ENCODE measurements at regions not wholly inside any gene's neighbourhood (a gene's known extent, or its start where the extent isn't known, plus 50 kb on each side); places are given as distances from the start of the nearest gene placed in this dataset.

DNA sequence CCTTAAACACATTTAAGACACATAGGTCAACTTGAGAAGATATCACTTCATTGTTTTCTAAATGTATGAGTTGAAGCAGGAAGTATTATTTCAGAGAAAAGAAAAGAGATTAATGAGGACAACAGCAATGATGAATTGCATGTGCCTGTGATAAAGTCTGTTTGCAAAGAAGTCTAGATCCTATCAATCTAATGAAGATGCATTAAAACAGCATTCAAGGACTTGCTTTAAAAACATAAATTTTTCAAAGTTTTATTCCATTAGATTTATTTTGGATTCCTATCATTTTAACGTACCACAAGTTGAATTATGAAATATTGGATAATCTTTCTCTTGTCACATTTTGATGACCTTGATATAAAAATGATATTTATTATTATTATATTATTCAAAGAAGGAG lies 642.5 kb upstream of the CCDC54 start:
- no peak for TF ChIP-seq YY1 (IDR thresholded peaks at IDR 0.05; ENCODE audit: insufficient read depth, insufficient read length)
- no peak for TF ChIP-seq ZNF274 (IDR thresholded peaks at IDR 0.05; ENCODE audit: low read depth, low read length)
- no peak for TF ChIP-seq SUZ12 (IDR thresholded peaks at IDR 0.05; ENCODE audit: extremely low read depth, insufficient read depth, insufficient read length)
